IMR-90 (cell line): ENCODE measurements at regions not wholly inside any gene's neighbourhood (a gene's known extent, or its start where the extent isn't known, plus 50 kb on each side); places are given as distances from the start of the nearest gene placed in this dataset.

Source experiments
- ATAC-seq: fragments of 200-7000 bp; cut with Tn5 transposase; 2 replicates; pipeline ENCODE4 v1.9.1; 2020; ENCODE audit warnings: low read depth, mild to moderate bottlenecking, moderate library complexity
- BruUV-seq: library from RNA; stranded (reverse); fragments of 400-500 nt; replicated peaks from 2 replicates; lab custom pipeline; 2021; lab: Mats Ljungman, UMichigan
- CTCF ChIA-PET: fragments of 300-600 bp; formaldehyde crosslinking; extraction: SDS; loops from one replicate; lab custom pipeline; 2021; ENCODE audit warnings: antibody characterized with exemption; lab: Yijun Ruan, JAX
- POLR2A ChIA-PET: fragments of 300-600 bp; sonication (Branson Sonifier 250); formaldehyde crosslinking; loops from one replicate; lab custom pipeline; 2022; ENCODE audit warnings: antibody characterized with exemption; ENCODE audit not compliant: unreplicated experiment; lab: Charles Lee
- DNase-seq: peaks from one replicate; pipeline ENCODE4 v3.0.0; 2013
- H2AFZ ChIP-seq: replicated peaks from 2 replicates; pipeline ENCODE3; 2013; ENCODE audit warnings: low read length, mild to moderate bottlenecking; ENCODE audit not compliant: poor library complexity
- H2AK5ac ChIP-seq: 2 replicates; pipeline ENCODE4 v1.6.1; 2013; ENCODE audit warnings: low read depth, low read length, inconsistent platforms
- H2AK9ac ChIP-seq: replicated peaks from 2 replicates; pipeline ENCODE3; 2013; ENCODE audit warnings: mild to moderate bottlenecking, low read depth, low read length, moderate library complexity; ENCODE audit not compliant: poor library complexity
- H2BK120ac ChIP-seq: 2 replicates; pipeline ENCODE4 v1.6.1; 2013; ENCODE audit warnings: low read depth, low read length, inconsistent platforms
- H2BK15ac ChIP-seq: 3 replicates; pipeline ENCODE4 v1.6.1; 2013; ENCODE audit warnings: low read depth, low read length, inconsistent platforms
- H2BK20ac ChIP-seq: 2 replicates; pipeline ENCODE4 v1.6.1; 2013; ENCODE audit warnings: low read depth, mild to moderate bottlenecking, inconsistent platforms, low read length, moderate library complexity
- H2BK5ac ChIP-seq: 2 replicates; pipeline ENCODE4 v1.6.1; 2013; ENCODE audit warnings: mild to moderate bottlenecking, low read depth, low read length, inconsistent platforms; ENCODE audit not compliant: poor library complexity, severe bottlenecking
- H3K14ac ChIP-seq: replicated peaks from 2 replicates; pipeline ENCODE4 v1.6.1; 2013; ENCODE audit warnings: low read depth, low read length, inconsistent platforms
- H3K18ac ChIP-seq: 2 replicates; pipeline ENCODE4 v1.6.1; 2013; ENCODE audit warnings: low read depth, low read length, control low read depth
- H3K23ac ChIP-seq: 2 replicates; pipeline ENCODE4 v1.6.1; 2013; ENCODE audit warnings: low read depth, low read length, inconsistent platforms
- H3K27ac ChIP-seq: 2 replicates; pipeline ENCODE4 v1.5.1; 2013; ENCODE audit warnings: mild to moderate bottlenecking, control low read depth, low read length; ENCODE audit not compliant: insufficient read depth
- H3K27me3 ChIP-seq: 2 replicates; pipeline ENCODE4 v1.6.1; 2013; ENCODE audit warnings: low read length; ENCODE audit not compliant: control insufficient read depth, insufficient read depth
- H3K36me3 ChIP-seq: 2 replicates; pipeline ENCODE4 v1.6.1; 2013; ENCODE audit warnings: low read length, mixed read lengths; ENCODE audit not compliant: control insufficient read depth, insufficient read depth
- H3K4ac ChIP-seq: 2 replicates; pipeline ENCODE4 v1.6.1; 2013; ENCODE audit warnings: low read depth, low read length, inconsistent platforms
- H3K4me1 ChIP-seq: 2 replicates; pipeline ENCODE4 v1.6.1; 2013; ENCODE audit warnings: low read length, mixed read lengths; ENCODE audit not compliant: control insufficient read depth, insufficient read depth
- H3K4me2 ChIP-seq: 2 replicates; pipeline ENCODE4 v1.6.1; 2013; ENCODE audit warnings: low read depth, mild to moderate bottlenecking, control low read depth, low read length, moderate library complexity
- H3K4me3 ChIP-seq: 2 replicates; pipeline ENCODE4 v1.5.1; 2013; ENCODE audit warnings: low read depth, mild to moderate bottlenecking, control low read depth, low read length, moderate library complexity; ENCODE audit not compliant: insufficient read depth
- H3K56ac ChIP-seq: 2 replicates; pipeline ENCODE4 v1.6.1; 2013; ENCODE audit warnings: low read length, inconsistent platforms; ENCODE audit not compliant: insufficient read depth; ENCODE audit errors: extremely low read depth
- H3K79me1 ChIP-seq, 2 experiments: 2 replicates each; pipeline ENCODE4 v1.6.1; 2013; ENCODE audit warnings: low read length in 2 of 2, inconsistent platforms in 1 of 2, low read depth in 1 of 2
- H3K9ac ChIP-seq: 2 replicates; pipeline ENCODE4 v1.6.1; 2013; ENCODE audit warnings: low read depth, low read length, control low read depth
- H3K9me1 ChIP-seq: 2 replicates; pipeline ENCODE4 v1.6.1; 2013; ENCODE audit warnings: low read length, inconsistent platforms; ENCODE audit not compliant: insufficient read depth
- H3K9me3 ChIP-seq: 2 replicates; pipeline ENCODE4 v1.6.1; 2013; ENCODE audit warnings: low read length; ENCODE audit not compliant: control insufficient read depth, insufficient read depth
- H4K20me1 ChIP-seq: 2 replicates; pipeline ENCODE4 v1.6.1; 2013; ENCODE audit warnings: low read length, inconsistent platforms; ENCODE audit not compliant: insufficient read depth
- H4K5ac ChIP-seq: 2 replicates; pipeline ENCODE4 v1.6.1; 2013; ENCODE audit warnings: mild to moderate bottlenecking, low read depth, low read length, control low read depth
- H4K8ac ChIP-seq, 2 experiments: 2 replicates each; pipeline ENCODE4 v1.6.1; 2013; ENCODE audit warnings: low read depth in 2 of 2, low read length in 2 of 2, control low read depth in 1 of 2, inconsistent platforms in 1 of 2
- H4K91ac ChIP-seq: 2 replicates; pipeline ENCODE4 v1.6.1; 2013; ENCODE audit warnings: low read depth, low read length, inconsistent platforms; ENCODE audit not compliant: insufficient read depth
- BHLHE40 ChIP-seq: fragments of 150-350 bp; IDR thresholded peaks from 2 replicates; pipeline ENCODE4 v1.6.1; 2016; ENCODE audit warnings: mild to moderate bottlenecking, low read depth, low read length
- CEBPB ChIP-seq: IDR thresholded peaks from 2 replicates; pipeline ENCODE4 v1.6.1; 2012; ENCODE audit warnings: low read depth, low read length, improper control_type of control experiment
- CHD1 ChIP-seq: IDR thresholded peaks from 2 replicates; pipeline ENCODE4 v1.6.1; 2012; ENCODE audit warnings: low read depth, low read length, improper control_type of control experiment
- FOS ChIP-seq: fragments of 150-350 bp; IDR thresholded peaks from 2 replicates; pipeline ENCODE4 v1.6.1; 2016; ENCODE audit warnings: low read depth, low read length
- MAZ ChIP-seq: IDR thresholded peaks from 2 replicates; pipeline ENCODE4 v1.6.1; 2012; ENCODE audit warnings: low read depth, mild to moderate bottlenecking, low read length, improper control_type of control experiment, moderate library complexity, borderline replicate concordance
- MXI1 ChIP-seq: IDR thresholded peaks from 2 replicates; pipeline ENCODE4 v1.6.1; 2012; ENCODE audit warnings: low read depth, mild to moderate bottlenecking, low read length, moderate library complexity, borderline replicate concordance
- NFE2L2 ChIP-seq: fragments of 150-350 bp; IDR thresholded peaks from 2 replicates; pipeline ENCODE4 v1.6.1; 2016; ENCODE audit warnings: low read depth, mild to moderate bottlenecking, low read length
- POLR2A ChIP-seq: IDR thresholded peaks from 2 replicates; pipeline ENCODE4 v1.6.1; 2012; ENCODE audit warnings: mild to moderate bottlenecking, low read depth, low read length
- RAD21 ChIP-seq: IDR thresholded peaks from 2 replicates; pipeline ENCODE4 v1.6.1; 2012; ENCODE audit warnings: low read length, improper control_type of control experiment
- RCOR1 ChIP-seq: IDR thresholded peaks from 2 replicates; pipeline ENCODE4 v1.6.1; 2012; ENCODE audit warnings: mild to moderate bottlenecking, low read length, improper control_type of control experiment; ENCODE audit not compliant: insufficient replicate concordance
- SMC3 ChIP-seq: fragments of 150-350 bp; IDR thresholded peaks from 2 replicates; pipeline ENCODE4 v1.6.1; 2016; ENCODE audit warnings: low read depth, mild to moderate bottlenecking, antibody characterized with exemption, low read length, moderate library complexity
- WGBS, 2 experiments: methylation state at CpG; one replicate each; pipeline versions ENCODE4 v1.1.5 to v1.1.7; 2013; ENCODE audit warnings: missing lambda C conversion rate in 2 of 2; ENCODE audit not compliant: insufficient read length in 1 of 2; ENCODE audit errors: extremely low coverage in 2 of 2; 5-methylcytosine and 5-hydroxymethylcytosine counted together
- dilution Hi-C: fragments of 300-500 bp; cut with HindIII; formaldehyde crosslinking; loops from one replicate; pipeline ENCODE4 v1.14.3; 2018; ENCODE audit warnings: low sequenced_read_pairs; ENCODE audit not compliant: unreplicated experiment
- in situ Hi-C: fragments of 300-500 bp; cut with MboI; formaldehyde crosslinking; loops from 3 replicates; pipeline ENCODE4 v1.14.3; 2019; ENCODE audit warnings: low sequenced_read_pairs, inconsistent platforms, mixed read lengths
- intact Hi-C: fragments of 100-400 bp; cut with micrococcal nuclease; formaldehyde crosslinking; loops from 2 replicates; pipeline ENCODE4 v1.10.0; 2022
- TF ChIP-seq, protein P1 (sequence below): fragments of 150-350 bp; IDR thresholded peaks from 2 replicates; pipeline ENCODE4 v1.6.1; 2017; ENCODE audit warnings: mild to moderate bottlenecking, antibody characterized with exemption, low read length, low read depth

DNA sequence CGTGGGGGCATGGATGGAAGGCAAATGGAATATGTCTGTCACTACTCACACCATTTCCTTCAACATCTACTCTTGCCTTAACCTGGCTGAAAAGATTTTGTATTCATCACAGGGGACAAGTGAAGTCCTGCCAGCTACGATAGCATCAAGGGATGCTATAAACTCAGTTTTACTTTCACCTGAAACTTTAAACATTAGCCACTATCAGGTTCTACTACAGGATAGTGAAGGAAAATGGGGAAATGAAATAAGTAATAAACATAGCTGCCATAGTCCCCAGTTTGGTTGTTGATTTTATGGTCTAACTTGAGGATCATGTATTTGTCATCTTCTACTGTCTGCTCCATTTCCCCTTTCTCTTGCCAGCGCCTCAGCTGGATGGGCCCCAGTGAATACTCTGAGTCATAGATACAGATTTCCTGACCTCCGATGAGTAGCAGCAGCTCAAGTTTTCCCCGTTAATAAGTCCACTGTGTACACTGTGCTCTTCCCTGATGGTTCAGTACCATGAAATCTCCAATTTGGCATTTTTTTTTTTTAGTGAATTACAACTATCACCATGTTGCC lies 338.2 kb upstream of the SLCO3A1 start:
- peak overlapping the region; percentile 48 for H2BK5ac ChIP-seq
- peak overlapping the region; percentile 13 for H4K5ac ChIP-seq
- dilution Hi-C loops: no loop called here
- H2BK20ac ChIP-seq: peak overlapping the region; percentile 86
- H2AFZ ChIP-seq: no peak overlapping the region
- BruUV-seq: no TSS peak
- peak overlapping the region; percentile 0 for H2AK9ac ChIP-seq
- H3K27me3 ChIP-seq: no peaks in the 10 kb centered on the region
- H4K20me1 ChIP-seq: no peaks in the 10 kb centered on the region
- H3K4me3 ChIP-seq: no peak overlapping the region
- peaks cover 10% of the 10 kb centered on the region for H3K4me1 ChIP-seq
- peak overlapping the region; percentile 17; the same call in 1 of the 2 replicates for H3K4me2 ChIP-seq
- peak overlapping the region; percentile 74 for H2AK5ac ChIP-seq
- WGBS, 2 experiments: 0% methylated on average over 1 of the region's 5 CpGs; no CpG with 5 or more reads in 1 of the 2 experiments
- peak overlapping the region; percentile 53; the same call in 1 of the 2 replicates for H3K23ac ChIP-seq
- peak overlapping the region; percentile 83 for H3K4ac ChIP-seq
- no peak overlapping the region for H3K27ac ChIP-seq
- H3K9ac ChIP-seq: no peak overlapping the region
- DNase-seq (peak; percentile 92), ATAC-seq (peak; percentile 93)
- H2BK15ac ChIP-seq: peak overlapping the region; percentile 75; the same call in 2 of the 3 replicates
- H3K14ac ChIP-seq: peak overlapping the region; percentile 39
- ChIA-PET CTCF (interaction anchor here (0.6 to 1.0 kb wide), 4 partner anchors 20 to 422 kb away, joined by 3 read pairs; no protein-coding TSS in a partner anchor), POLR2A (interaction anchor here (0.5 kb wide), 1 partner anchor 467 kb away, joined by 4 read pairs; no protein-coding TSS in a partner anchor)
- intact Hi-C loops: no loop called here
- H3K56ac ChIP-seq: no peak overlapping the region
- peak overlapping the region; percentile 92 for H2BK120ac ChIP-seq
- peak overlapping the region; percentile 60; the same call in 1 of the 2 replicates for H4K91ac ChIP-seq
- H3K18ac ChIP-seq: peak overlapping the region; percentile 32; the same call in 1 of the 2 replicates
- TF ChIP-seq, protein P1, sequence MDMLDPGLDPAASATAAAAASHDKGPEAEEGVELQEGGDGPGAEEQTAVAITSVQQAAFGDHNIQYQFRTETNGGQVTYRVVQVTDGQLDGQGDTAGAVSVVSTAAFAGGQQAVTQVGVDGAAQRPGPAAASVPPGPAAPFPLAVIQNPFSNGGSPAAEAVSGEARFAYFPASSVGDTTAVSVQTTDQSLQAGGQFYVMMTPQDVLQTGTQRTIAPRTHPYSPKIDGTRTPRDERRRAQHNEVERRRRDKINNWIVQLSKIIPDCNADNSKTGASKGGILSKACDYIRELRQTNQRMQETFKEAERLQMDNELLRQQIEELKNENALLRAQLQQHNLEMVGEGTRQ: no peak
- TF ChIP-seq POLR2A (no peak), RCOR1 (peak; percentile 40), CEBPB (no peak; the same call in 1 of the 2 replicates), FOS (peak; percentile 88), CHD1 (no peak), SMC3 (no peak), BHLHE40 (no peak), NFE2L2 (no peak), MAZ (no peak), RAD21 (no peak), MXI1 (no peak)
- peaks cover 19% of the 10 kb centered on the region for H3K9me1 ChIP-seq
- peak overlapping the region; percentile 8 to 47; a peak in 2 of 4 replicates for H4K8ac ChIP-seq
- no peaks in the 10 kb centered on the region for H3K79me1 ChIP-seq
- no peaks in the 10 kb centered on the region for H3K36me3 ChIP-seq
- no peaks in the 10 kb centered on the region for H3K9me3 ChIP-seq
- in situ Hi-C loops: no loop called here
